ENCODE measurements at regions not wholly inside any gene's neighbourhood (a gene's known extent, or its start where the extent isn't known, plus 50 kb on each side); places are given as distances from the start of the nearest gene placed in this dataset.

DNA sequence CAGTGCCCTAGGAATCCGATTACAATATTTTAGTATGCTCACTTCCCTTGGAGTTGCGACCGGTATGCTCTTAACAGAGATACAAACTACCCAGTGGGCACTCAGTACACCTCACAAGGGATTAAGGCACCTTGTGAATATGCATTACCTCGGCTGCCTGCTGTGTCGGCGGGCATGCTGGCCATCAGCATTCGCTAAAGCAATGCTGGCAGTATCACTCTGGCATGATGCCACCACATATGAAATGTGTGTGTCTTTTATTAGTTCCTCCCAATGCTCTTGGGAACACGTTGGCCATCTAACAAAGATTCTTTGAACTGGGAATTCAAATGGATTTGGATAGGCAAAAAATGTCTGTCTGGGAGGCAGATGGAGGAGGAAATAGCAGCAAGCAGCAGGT lies 67.4 kb upstream of the FOXB1 start:
- TF ChIP-seq, protein P1, sequence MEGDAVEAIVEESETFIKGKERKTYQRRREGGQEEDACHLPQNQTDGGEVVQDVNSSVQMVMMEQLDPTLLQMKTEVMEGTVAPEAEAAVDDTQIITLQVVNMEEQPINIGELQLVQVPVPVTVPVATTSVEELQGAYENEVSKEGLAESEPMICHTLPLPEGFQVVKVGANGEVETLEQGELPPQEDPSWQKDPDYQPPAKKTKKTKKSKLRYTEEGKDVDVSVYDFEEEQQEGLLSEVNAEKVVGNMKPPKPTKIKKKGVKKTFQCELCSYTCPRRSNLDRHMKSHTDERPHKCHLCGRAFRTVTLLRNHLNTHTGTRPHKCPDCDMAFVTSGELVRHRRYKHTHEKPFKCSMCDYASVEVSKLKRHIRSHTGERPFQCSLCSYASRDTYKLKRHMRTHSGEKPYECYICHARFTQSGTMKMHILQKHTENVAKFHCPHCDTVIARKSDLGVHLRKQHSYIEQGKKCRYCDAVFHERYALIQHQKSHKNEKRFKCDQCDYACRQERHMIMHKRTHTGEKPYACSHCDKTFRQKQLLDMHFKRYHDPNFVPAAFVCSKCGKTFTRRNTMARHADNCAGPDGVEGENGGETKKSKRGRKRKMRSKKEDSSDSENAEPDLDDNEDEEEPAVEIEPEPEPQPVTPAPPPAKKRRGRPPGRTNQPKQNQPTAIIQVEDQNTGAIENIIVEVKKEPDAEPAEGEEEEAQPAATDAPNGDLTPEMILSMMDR (conservative IDR thresholded peaks at IDR 0.05) = no peak
- H3K27ac Mint-ChIP-seq = no peak overlapping the region
- no peaks in the 10 kb centered on the region for H3K9me3 Mint-ChIP-seq
- no peaks in the 10 kb centered on the region for H3K36me3 Mint-ChIP-seq (ENCODE audit: low read depth)
- H3K4me1 Mint-ChIP-seq = peaks cover 33% of the 10 kb centered on the region
- Histone ChIP-seq H3K9ac (ENCODE audit: extremely low read depth, low read length, poor library complexity, severe bottlenecking) (no peak overlapping the region), H3K27me3 (ENCODE audit: control insufficient read depth, insufficient read depth, low read length, poor library complexity, severe bottlenecking) (no peaks in the 10 kb centered on the region), H3K9me3 (ENCODE audit: control insufficient read depth, low read length) (no peaks in the 10 kb centered on the region), H3K27ac (ENCODE audit: low read depth, low read length) (no peak overlapping the region), H3K36me3 (ENCODE audit: control insufficient read depth, insufficient read depth, low read length) (no peaks in the 10 kb centered on the region), H3K4me3 (ENCODE audit: low read length) (no peak overlapping the region), H3K4me1 (ENCODE audit: control insufficient read depth, insufficient read depth, low read length) (no peaks in the 10 kb centered on the region)
- no peak for DNase-seq
- H3K4me3 Mint-ChIP-seq = no peak overlapping the region
- 73 to 80% methylated on average over 8 of the region's 8 CpGs for WGBS, 2 experiments (ENCODE audit: insufficient coverage in 1 of 2, insufficient read length in 1 of 2)
- peaks cover 39% of the 10 kb centered on the region for H3K27me3 Mint-ChIP-seq (ENCODE audit: insufficient read depth)

DNA sequence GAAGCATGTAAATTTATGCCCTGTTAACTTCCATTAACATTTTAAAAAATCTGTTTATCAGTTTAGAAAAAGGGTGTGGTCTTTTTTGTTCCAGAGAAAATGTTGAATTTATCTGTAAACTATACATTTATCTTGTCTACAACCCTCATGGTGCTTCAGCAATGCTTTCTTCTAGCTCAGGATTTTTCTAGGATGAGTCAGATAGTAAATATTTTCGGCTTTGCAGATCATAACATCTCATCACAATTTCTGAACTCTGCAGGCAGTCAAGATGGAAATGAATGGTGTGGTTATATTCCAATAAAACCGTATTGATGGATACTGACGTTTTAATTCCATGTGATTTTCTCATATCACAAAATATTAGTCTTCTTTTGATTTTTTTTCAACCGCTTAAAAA lies 70.5 kb upstream of the FOXB1 start:
- 73 to 89% methylated on average over 3 to 4 of the region's 4 CpGs for WGBS, 2 experiments (ENCODE audit: insufficient coverage in 1 of 2, insufficient read length in 1 of 2)
- Histone ChIP-seq H3K9me3 (ENCODE audit: control insufficient read depth, low read length) (no peaks in the 10 kb centered on the region), H3K36me3 (ENCODE audit: control insufficient read depth, insufficient read depth, low read length) (no peaks in the 10 kb centered on the region), H3K4me1 (ENCODE audit: control insufficient read depth, insufficient read depth, low read length) (no peaks in the 10 kb centered on the region), H3K4me3 (ENCODE audit: low read length) (no peak overlapping the region), H3K27ac (ENCODE audit: low read depth, low read length) (no peak overlapping the region), H3K9ac (ENCODE audit: extremely low read depth, low read length, poor library complexity, severe bottlenecking) (no peak overlapping the region), H3K27me3 (ENCODE audit: control insufficient read depth, insufficient read depth, low read length, poor library complexity, severe bottlenecking) (no peaks in the 10 kb centered on the region)
- no peak overlapping the region for H3K27ac Mint-ChIP-seq
- H3K36me3 Mint-ChIP-seq (ENCODE audit: low read depth) = no peaks in the 10 kb centered on the region
- H3K4me1 Mint-ChIP-seq = peaks cover 26% of the 10 kb centered on the region
- peaks cover 35% of the 10 kb centered on the region for H3K27me3 Mint-ChIP-seq (ENCODE audit: insufficient read depth)
- no peaks in the 10 kb centered on the region for H3K9me3 Mint-ChIP-seq
- TF ChIP-seq, protein P1 (conservative IDR thresholded peaks at IDR 0.05) = no peak
- H3K4me3 Mint-ChIP-seq = no peak overlapping the region
- no peak for DNase-seq

DNA sequence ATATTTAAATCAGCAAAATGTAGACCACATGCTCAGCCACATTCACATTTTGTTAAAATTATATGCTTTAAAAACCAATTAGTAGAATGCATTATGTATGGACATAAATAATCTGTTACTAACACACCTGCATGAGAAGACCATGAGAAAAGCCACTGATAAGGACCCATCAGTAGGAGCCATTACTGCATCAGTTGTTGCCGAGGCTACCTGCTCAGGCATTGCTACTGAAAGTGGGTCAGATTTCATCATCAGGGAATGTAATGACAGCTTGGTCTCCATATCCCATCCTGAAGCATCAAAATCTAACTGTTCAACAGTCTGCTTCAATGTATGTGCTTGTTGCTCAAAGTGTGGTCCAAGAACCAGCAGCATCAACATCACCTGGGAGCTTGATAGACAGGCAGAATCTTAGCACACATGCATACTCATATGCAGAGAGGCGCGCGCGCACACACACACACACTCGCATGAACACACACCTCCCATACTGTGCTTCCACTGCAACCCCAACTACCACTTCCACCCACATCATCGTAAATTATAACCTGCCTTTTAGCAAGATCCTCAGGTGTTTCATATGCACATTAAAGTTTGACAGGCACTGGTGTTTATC lies 72.4 kb upstream of the FOXB1 start:
- H3K27ac Mint-ChIP-seq = no peak overlapping the region
- H3K4me3 ChIP-seq (ENCODE audit: low read length) = no peak overlapping the region
- WGBS, 2 experiments (ENCODE audit: insufficient coverage in 1 of 2, insufficient read length in 1 of 2) = 91 to 96% methylated on average over 7 of the region's 7 CpGs
- no peak for DNase-seq
- H3K36me3 ChIP-seq (ENCODE audit: control insufficient read depth, insufficient read depth, low read length) = no peaks in the 10 kb centered on the region
- H3K27ac ChIP-seq (ENCODE audit: low read depth, low read length) = no peak overlapping the region
- H3K27me3 ChIP-seq (ENCODE audit: control insufficient read depth, insufficient read depth, low read length, poor library complexity, severe bottlenecking) = no peaks in the 10 kb centered on the region
- no peaks in the 10 kb centered on the region for H3K9me3 ChIP-seq (ENCODE audit: control insufficient read depth, low read length)
- no peaks in the 10 kb centered on the region for H3K36me3 Mint-ChIP-seq (ENCODE audit: low read depth)
- no peaks in the 10 kb centered on the region for H3K4me1 ChIP-seq (ENCODE audit: control insufficient read depth, insufficient read depth, low read length)
- peaks cover 23% of the 10 kb centered on the region for H3K27me3 Mint-ChIP-seq (ENCODE audit: insufficient read depth)
- H3K9me3 Mint-ChIP-seq = peaks cover 2% of the 10 kb centered on the region
- no peak overlapping the region for H3K4me3 Mint-ChIP-seq
- TF ChIP-seq, protein P1 (conservative IDR thresholded peaks at IDR 0.05) = no peak
- peaks cover 26% of the 10 kb centered on the region for H3K4me1 Mint-ChIP-seq
- no peak overlapping the region for H3K9ac ChIP-seq (ENCODE audit: extremely low read depth, low read length, poor library complexity, severe bottlenecking)

Data from endodermal cell (in vitro differentiated cells).